IPS-18a (cell line): ENCODE measurements at regions not wholly inside any gene's neighbourhood (a gene's known extent, or its start where the extent isn't known, plus 50 kb on each side); places are given as distances from the start of the nearest gene placed in this dataset.

Experiments
- H3K27ac ChIP-seq: one replicate; pipeline ENCODE4 v1.5.1; 2013; ENCODE audit warnings: low read length
- H3K27me3 ChIP-seq: one replicate; pipeline ENCODE4 v1.6.1; 2013; ENCODE audit warnings: mild to moderate bottlenecking, low read length; ENCODE audit not compliant: control insufficient read depth, insufficient read depth
- H3K36me3 ChIP-seq: one replicate; pipeline ENCODE4 v1.6.1; 2013; ENCODE audit warnings: low read depth, low read length; ENCODE audit not compliant: control insufficient read depth
- H3K4me1 ChIP-seq: one replicate; pipeline ENCODE4 v1.6.1; 2013; ENCODE audit warnings: low read depth, low read length; ENCODE audit not compliant: control insufficient read depth
- H3K4me3 ChIP-seq: one replicate; pipeline ENCODE4 v1.5.1; 2013; ENCODE audit warnings: low read length
- H3K9ac ChIP-seq: one replicate; pipeline ENCODE4 v1.6.1; 2013; ENCODE audit warnings: mild to moderate bottlenecking, low read length, moderate library complexity
- H3K9me3 ChIP-seq: one replicate; pipeline ENCODE4 v1.6.1; 2013; ENCODE audit warnings: low read depth, low read length; ENCODE audit not compliant: control insufficient read depth

DNA sequence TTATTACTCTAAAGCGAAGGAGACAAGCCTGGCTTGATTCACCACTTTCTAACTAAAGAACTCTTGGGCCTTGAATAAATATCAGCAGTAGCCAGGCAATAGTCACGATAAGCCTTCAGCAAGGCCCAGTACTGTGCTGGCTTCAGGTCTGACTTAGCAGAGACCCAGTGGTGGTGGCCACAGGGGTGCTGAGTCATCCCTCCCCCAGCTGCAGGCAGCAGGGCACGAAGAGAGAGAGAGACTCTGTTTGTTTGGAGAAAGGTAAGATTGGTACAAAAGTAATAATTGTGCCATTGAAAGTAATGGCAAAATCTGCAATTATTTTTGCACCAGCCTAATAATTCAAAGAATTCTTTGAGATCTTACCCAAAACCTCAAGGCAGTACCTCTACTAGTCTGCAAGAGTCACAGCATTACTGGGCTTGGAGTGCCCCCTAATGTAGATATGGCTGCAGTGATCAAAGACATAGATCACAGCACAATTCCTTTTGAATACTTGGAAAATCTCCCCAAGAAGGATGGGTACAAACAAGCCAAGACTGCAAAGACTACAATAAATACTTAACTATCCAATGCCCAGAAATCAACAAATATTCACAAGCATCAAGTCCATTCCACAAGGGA, 159.5 kb upstream of the USP38 start:
- H3K4me1 ChIP-seq: no peaks in the 10 kb centered on the region
- no peak overlapping the region for H3K4me3 ChIP-seq
- no peaks in the 10 kb centered on the region for H3K9me3 ChIP-seq
- H3K36me3 ChIP-seq: no peaks in the 10 kb centered on the region
- no peak overlapping the region for H3K9ac ChIP-seq
- H3K27ac ChIP-seq: no peak overlapping the region
- no peaks in the 10 kb centered on the region for H3K27me3 ChIP-seq

DNA sequence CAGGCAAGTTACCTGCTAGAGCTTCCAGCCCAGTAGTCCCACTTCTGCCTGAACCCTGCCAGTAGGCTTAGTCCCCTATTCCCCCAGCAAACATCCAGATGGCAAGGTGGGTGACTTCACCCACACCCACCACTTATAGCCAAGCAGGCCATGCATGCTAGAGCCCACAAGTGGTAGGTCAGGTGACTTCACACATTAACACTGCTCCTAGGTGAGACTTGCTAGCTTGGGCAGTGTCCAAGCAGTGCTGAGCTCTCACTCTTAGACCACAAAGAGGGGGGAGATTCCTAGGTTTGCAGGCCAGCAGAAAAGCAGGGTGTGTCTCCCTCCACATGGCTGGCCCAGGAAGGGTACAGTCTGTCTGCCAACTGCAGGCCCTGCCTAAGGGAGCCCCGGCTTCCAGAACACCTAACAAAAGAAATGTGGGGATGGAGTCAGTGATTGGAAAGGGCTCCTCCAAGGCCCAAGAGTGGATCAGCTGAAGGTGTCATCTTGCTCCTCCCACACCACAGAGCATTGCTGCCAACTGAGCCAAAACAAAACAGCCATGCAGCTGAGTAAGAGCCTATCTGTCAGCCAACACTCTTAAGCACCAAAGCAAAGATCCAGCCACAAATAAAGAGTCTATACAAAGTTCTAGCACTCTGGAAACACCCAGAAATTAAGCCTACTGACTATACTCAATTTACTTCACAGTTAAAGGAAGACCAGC, 158.1 kb upstream of the USP38 start:
- no peaks in the 10 kb centered on the region for H3K36me3 ChIP-seq
- no peaks in the 10 kb centered on the region for H3K4me1 ChIP-seq
- no peak overlapping the region for H3K27ac ChIP-seq
- H3K9ac ChIP-seq: no peak overlapping the region
- H3K9me3 ChIP-seq: no peaks in the 10 kb centered on the region
- no peaks in the 10 kb centered on the region for H3K27me3 ChIP-seq
- no peak overlapping the region for H3K4me3 ChIP-seq

DNA sequence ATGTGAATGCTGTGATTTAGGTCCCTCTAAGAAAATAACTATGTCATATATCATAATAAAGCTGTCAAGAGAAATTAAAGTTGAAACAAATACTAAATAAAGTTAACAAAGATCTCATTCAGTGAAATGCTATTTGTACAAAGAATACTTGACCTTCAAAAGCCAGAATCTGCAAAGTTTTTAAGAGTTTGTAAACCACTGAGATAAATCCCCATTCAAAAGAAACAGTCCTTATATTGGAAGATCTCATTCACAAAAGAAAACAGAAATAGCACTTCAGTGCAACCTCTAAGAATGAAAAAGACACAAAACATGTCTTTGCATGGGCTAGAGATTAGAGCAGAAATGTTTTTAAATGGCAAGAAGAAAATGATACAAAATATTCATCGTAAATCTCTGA, 149.1 kb upstream of the USP38 start:
- no peaks in the 10 kb centered on the region for H3K9me3 ChIP-seq
- no peaks in the 10 kb centered on the region for H3K4me1 ChIP-seq
- H3K27me3 ChIP-seq: no peaks in the 10 kb centered on the region

DNA sequence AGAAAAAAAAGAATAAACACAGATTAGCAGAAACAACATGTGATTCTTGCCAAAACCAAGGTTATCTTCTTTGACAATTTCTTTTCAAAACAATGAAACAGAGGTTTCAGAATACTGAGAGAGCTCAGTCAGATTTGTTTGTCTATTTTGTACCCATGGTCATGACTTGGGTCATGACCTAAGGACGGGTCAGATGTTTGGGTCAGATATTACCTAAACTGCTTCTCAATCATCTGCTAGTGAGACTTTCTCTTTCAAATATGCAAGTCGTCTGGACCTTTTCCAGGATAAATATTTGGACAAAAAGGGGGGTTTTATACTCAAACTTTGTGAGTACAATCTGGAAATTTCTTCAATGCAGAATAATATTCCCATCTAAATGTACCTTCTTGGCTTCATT, 148.3 kb upstream of the USP38 start:
- no peaks in the 10 kb centered on the region for H3K4me1 ChIP-seq
- H3K27ac ChIP-seq: no peak overlapping the region
- no peak overlapping the region for H3K4me3 ChIP-seq
- H3K36me3 ChIP-seq: no peaks in the 10 kb centered on the region
- H3K27me3 ChIP-seq: no peaks in the 10 kb centered on the region
- no peak overlapping the region for H3K9ac ChIP-seq
- no peaks in the 10 kb centered on the region for H3K9me3 ChIP-seq

More for the DNA sequence above, 149.1 kb upstream of the USP38 start:
- Histone ChIP-seq H3K4me3 (no peak overlapping the region), H3K9ac (no peak overlapping the region), H3K27ac (no peak overlapping the region), H3K36me3 (no peaks in the 10 kb centered on the region)

DNA sequence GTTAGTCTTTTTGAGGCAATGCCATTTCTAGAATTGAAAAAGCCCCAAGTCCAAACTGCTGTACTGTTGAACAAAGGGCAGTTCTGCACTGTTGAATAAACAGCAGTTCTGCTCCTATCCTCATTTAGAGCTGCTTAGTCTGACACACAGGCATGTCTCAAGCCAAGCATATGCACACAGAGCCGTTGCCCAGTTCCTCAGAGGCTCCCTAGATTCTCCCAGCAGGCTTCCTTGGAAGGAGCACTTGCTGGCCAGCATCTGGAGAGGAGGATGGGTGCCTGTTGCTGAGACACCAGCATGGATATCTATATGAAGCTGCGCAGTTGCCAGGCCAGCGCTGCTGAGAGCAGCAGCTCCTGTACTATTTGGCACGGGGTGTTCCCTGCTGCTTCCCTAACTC, 138.3 kb upstream of the USP38 start:
- Histone ChIP-seq H3K4me1 (no peaks in the 10 kb centered on the region), H3K27ac (no peak overlapping the region), H3K9ac (no peak overlapping the region), H3K27me3 (no peaks in the 10 kb centered on the region), H3K36me3 (no peaks in the 10 kb centered on the region), H3K4me3 (no peak overlapping the region), H3K9me3 (no peaks in the 10 kb centered on the region)

DNA sequence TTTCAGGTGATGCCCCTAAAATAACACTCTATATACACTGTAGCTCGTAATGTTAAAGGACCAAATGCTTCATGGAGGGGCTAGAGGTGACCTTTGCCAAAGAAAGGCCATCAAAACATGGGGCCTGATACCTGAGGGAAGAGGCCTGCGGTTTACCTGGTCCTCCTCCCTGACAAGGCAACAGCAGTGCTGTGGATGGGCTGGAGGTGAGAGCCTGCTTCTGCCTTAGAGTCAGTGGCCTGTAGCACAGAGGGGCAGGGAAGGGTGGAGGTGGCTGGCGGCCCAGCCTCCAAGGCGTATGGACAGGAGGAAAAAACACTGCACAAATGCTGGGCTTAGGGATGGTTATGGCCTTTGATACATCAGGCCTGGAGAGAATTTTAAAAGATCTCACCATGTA, 137.8 kb upstream of the USP38 start:
- Histone ChIP-seq H3K36me3 (no peaks in the 10 kb centered on the region), H3K27ac (no peak overlapping the region), H3K9me3 (no peaks in the 10 kb centered on the region), H3K9ac (no peak overlapping the region), H3K4me3 (no peak overlapping the region), H3K27me3 (no peaks in the 10 kb centered on the region), H3K4me1 (no peaks in the 10 kb centered on the region)

DNA sequence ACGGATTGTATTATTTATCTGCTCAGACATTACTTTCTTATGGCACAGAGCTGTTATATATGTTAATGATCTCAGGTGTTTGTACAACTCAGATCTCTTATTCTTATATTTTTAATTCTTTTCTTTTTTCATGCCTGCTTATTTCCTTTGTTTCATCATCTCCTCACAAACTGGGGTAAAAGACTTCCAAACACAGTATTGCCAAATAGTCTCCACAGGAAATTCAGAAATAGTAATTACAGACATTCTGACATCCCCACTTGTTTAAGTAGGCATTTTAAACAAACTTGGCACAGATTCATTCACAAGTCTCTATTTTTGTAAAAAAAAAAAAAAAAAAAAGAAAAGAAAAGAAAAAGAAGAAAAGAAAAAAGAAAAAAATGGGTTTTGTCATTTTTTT, 129.7 kb upstream of the USP38 start:
- Histone ChIP-seq H3K9me3 (no peaks in the 10 kb centered on the region), H3K27ac (no peak overlapping the region), H3K27me3 (no peaks in the 10 kb centered on the region), H3K36me3 (no peaks in the 10 kb centered on the region), H3K4me3 (no peak overlapping the region), H3K4me1 (no peaks in the 10 kb centered on the region), H3K9ac (no peak overlapping the region)

DNA sequence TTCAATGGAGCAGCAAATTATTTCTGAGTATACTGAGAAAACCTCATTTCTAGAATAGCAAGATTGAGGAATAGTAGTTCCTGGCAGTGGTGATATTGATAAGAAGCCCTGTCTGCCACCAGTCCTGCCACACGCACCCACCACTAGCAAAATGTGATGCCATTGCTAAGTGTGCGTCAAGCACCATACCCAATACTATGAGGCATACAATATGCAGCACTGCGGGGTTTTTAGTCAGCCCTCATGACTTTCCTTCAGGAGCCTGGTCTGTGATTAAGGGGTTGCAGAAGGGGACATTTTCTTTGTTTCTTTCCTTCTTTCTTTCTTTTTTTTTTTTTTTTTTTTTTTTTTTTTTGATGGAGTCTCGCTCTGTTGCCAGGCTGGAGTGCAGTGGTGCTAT, 128.7 kb upstream of the USP38 start:
- no peak overlapping the region for H3K9ac ChIP-seq
- H3K4me3 ChIP-seq: no peak overlapping the region
- no peak overlapping the region for H3K27ac ChIP-seq

DNA sequence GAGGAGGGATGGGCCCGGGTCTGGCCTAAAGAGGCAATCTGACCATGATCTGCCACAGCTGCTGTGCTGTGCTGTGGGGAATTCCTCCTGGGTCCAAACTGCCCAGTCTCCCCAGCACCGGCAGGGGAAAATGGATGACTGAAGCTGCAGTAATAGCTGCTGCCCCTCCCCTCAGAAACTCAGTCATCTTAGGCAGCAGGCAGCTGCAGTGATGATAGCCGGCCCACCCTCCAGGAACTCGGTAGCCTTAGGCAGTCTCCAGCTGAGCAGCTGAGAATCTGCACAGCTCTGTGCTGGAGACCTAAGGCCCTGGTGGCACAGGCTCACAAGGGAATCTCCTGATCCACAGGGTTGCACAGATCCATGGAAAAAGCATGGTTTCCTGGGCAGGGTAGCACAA, 113.4 kb upstream of the USP38 start:
- Histone ChIP-seq H3K27me3 (no peaks in the 10 kb centered on the region), H3K4me3 (no peak overlapping the region), H3K27ac (no peak overlapping the region)

More for the DNA sequence above, 128.7 kb upstream of the USP38 start:
- H3K4me1 ChIP-seq: no peaks in the 10 kb centered on the region
- no peaks in the 10 kb centered on the region for H3K36me3 ChIP-seq
- H3K27me3 ChIP-seq: no peaks in the 10 kb centered on the region
- H3K9me3 ChIP-seq: no peaks in the 10 kb centered on the region

DNA sequence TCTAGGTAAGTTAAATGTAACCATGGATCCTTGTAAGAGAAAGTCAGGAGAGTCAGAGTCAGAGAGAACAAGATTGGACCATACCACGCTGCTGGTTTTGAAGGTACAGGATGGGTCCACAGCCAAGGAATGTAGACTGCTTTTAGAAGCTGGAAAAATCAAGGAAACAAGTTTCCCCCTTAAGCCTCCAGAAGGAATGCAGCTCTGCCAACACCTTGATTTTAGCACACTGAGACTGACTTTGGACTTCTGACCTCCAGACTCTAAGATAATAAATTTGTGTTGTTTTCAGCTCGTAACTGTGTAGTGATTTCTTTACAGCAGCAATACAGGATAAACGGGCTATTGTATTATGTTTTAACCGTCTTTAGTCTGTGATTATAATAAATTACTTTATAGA, 108.0 kb upstream of the USP38 start:
- Histone ChIP-seq H3K27me3 (no peaks in the 10 kb centered on the region), H3K9me3 (no peaks in the 10 kb centered on the region), H3K4me1 (no peaks in the 10 kb centered on the region), H3K4me3 (no peak overlapping the region), H3K27ac (no peak overlapping the region), H3K36me3 (no peaks in the 10 kb centered on the region), H3K9ac (no peak overlapping the region)

More for the DNA sequence above, 113.4 kb upstream of the USP38 start:
- H3K36me3 ChIP-seq: no peaks in the 10 kb centered on the region
- H3K9ac ChIP-seq: no peak overlapping the region
- no peaks in the 10 kb centered on the region for H3K4me1 ChIP-seq
- H3K9me3 ChIP-seq: no peaks in the 10 kb centered on the region

DNA sequence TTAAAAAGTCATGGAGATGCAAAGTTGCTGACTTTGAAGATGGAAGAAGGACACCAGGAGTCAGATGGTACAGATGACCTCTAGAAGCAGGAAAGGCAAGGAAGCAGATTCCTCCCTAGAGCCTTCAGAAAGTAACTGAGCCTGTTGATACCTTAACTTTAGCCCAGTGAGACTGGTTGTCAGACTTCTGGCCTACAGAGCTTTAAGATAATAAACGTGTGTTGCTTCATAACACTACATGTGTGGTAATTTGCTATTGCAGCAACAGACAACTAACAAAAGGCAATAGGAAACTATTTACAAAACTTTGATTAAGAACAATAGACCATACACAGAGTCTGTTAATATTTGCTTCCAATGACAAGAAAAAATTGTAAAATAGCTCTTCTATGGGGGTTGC, 102.0 kb upstream of the USP38 start:
- Histone ChIP-seq H3K4me3 (no peak overlapping the region), H3K36me3 (no peaks in the 10 kb centered on the region), H3K4me1 (no peaks in the 10 kb centered on the region), H3K9ac (no peak overlapping the region), H3K9me3 (no peaks in the 10 kb centered on the region), H3K27ac (no peak overlapping the region), H3K27me3 (no peaks in the 10 kb centered on the region)
